ENCODE measurements at regions not wholly inside any gene's neighbourhood (a gene's known extent, or its start where the extent isn't known, plus 50 kb on each side); places are given as distances from the start of the nearest gene placed in this dataset.
"Not testable (repeated sequence)": the region's sequence is repeated elsewhere in the genome, so short reads cannot be mapped to it uniquely, and the experiment has no call there.

DNA sequence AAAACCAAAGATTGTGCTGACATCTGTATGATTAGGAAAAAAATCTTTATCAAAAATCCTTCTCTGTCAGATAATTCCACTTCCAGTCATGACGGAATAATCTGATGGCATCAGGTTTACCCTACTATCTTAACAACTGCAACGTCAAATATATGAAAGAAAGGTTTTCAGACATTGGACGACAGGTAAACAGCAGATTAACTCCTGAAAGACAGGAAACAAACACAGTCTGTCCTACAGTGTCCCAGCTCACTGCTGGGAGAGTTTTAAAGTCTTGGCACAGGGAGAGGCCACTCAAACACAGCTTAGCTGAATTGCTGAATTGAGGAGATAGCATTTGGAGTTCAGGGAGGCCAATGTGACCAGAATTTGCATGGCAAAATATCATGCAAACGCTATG lies 186.3 kb upstream of the KCTD7 start:
- Histone ChIP-seq H3K27ac (ENCODE audit: low read depth in 2 of 2, low read length in 2 of 2) (no peak overlapping the region), H3K9ac (ENCODE audit: low read length in 3 of 3) (no peak overlapping the region), H3K4me3 (ENCODE audit: low read length in 3 of 3) (no peak overlapping the region), H3K4me1 (ENCODE audit: control insufficient read depth in 2 of 3, insufficient read depth in 2 of 3, low read depth in 1 of 3, low read length in 3 of 3) (no peaks in the 10 kb centered on the region), H3K36me3 (ENCODE audit: control insufficient read depth in 2 of 3, insufficient read depth in 3 of 3, low read length in 3 of 3) (no peaks in the 10 kb centered on the region), H3K9me3 (ENCODE audit: control insufficient read depth in 2 of 3, insufficient read depth in 1 of 3, low read length in 3 of 3) (no peaks in the 10 kb centered on the region), H3K27me3 (ENCODE audit: control insufficient read depth, insufficient read depth, low read length) (no peaks in the 10 kb centered on the region)
- DNase-seq: no peak
- no peak for FAIRE-seq
- intact Hi-C loops (cut with DNase I): no loop called here
- TF ChIP-seq, protein P1, sequence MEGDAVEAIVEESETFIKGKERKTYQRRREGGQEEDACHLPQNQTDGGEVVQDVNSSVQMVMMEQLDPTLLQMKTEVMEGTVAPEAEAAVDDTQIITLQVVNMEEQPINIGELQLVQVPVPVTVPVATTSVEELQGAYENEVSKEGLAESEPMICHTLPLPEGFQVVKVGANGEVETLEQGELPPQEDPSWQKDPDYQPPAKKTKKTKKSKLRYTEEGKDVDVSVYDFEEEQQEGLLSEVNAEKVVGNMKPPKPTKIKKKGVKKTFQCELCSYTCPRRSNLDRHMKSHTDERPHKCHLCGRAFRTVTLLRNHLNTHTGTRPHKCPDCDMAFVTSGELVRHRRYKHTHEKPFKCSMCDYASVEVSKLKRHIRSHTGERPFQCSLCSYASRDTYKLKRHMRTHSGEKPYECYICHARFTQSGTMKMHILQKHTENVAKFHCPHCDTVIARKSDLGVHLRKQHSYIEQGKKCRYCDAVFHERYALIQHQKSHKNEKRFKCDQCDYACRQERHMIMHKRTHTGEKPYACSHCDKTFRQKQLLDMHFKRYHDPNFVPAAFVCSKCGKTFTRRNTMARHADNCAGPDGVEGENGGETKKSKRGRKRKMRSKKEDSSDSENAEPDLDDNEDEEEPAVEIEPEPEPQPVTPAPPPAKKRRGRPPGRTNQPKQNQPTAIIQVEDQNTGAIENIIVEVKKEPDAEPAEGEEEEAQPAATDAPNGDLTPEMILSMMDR (IDR thresholded peaks at IDR 0.05; ENCODE audit: borderline replicate concordance, extremely low read depth, insufficient read depth): no peak

DNA sequence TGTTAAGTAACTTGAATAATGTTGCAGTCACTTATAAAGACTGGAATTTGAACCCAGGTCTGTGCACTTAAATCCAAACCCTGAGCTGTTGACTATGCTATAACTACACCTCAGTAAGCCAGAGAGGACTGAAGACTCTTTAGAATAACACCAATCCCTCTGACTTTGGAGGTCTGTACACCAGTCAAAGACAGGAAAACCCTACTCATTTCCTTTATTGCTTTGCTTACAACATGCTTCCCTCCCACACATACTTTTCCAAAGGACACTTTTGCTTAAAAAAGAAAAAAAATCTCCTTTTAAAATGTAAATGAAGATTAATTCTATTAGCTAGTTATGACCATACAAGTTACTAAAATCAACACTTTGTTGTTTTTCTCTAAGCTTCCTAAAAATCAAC lies 184.7 kb upstream of the KCTD7 start:
- peak in 2 of 5 donors; percentile 12 to 23 for DNase-seq
- FAIRE-seq: no peak
- Histone ChIP-seq H3K27me3 (ENCODE audit: control insufficient read depth, insufficient read depth, low read length) (no peaks in the 10 kb centered on the region), H3K27ac (ENCODE audit: low read depth in 2 of 2, low read length in 2 of 2) (no peak overlapping the region), H3K9ac (ENCODE audit: low read length in 3 of 3) (no peak overlapping the region), H3K4me1 (ENCODE audit: control insufficient read depth in 2 of 3, insufficient read depth in 2 of 3, low read depth in 1 of 3, low read length in 3 of 3) (no peaks in the 10 kb centered on the region), H3K9me3 (ENCODE audit: control insufficient read depth in 2 of 3, insufficient read depth in 1 of 3, low read length in 3 of 3) (no peaks in the 10 kb centered on the region), H3K36me3 (ENCODE audit: control insufficient read depth in 2 of 3, insufficient read depth in 3 of 3, low read length in 3 of 3) (no peaks in the 10 kb centered on the region), H3K4me3 (ENCODE audit: low read length in 3 of 3) (no peak overlapping the region)
- intact Hi-C loops (cut with DNase I): no loop called here
- TF ChIP-seq, protein P1 (IDR thresholded peaks at IDR 0.05; ENCODE audit: borderline replicate concordance, extremely low read depth, insufficient read depth): no peak

DNA sequence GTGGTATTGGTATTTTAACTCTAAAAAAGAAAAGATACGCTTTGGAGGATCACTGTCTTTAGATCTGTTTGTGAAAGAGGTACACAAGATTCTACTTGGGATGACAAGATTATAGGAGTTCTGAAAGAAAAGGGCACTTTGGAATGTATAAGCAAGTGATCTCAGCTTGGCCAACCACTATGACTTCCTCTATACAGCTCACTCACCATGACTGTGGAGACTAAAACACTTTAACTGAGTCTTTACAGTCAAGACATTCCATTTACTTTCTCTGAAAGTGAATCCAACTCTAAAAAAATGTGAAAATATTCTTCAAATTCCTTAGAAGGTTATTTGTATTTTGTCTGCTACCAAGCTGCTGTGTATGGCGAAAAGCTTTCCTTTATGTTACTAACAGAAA lies 181.7 kb upstream of the KCTD7 start:
- H3K36me3 ChIP-seq (ENCODE audit: control insufficient read depth in 2 of 3, insufficient read depth in 3 of 3, low read length in 3 of 3); FAIRE-seq; DNase-seq: not testable (repeated sequence)

DNA sequence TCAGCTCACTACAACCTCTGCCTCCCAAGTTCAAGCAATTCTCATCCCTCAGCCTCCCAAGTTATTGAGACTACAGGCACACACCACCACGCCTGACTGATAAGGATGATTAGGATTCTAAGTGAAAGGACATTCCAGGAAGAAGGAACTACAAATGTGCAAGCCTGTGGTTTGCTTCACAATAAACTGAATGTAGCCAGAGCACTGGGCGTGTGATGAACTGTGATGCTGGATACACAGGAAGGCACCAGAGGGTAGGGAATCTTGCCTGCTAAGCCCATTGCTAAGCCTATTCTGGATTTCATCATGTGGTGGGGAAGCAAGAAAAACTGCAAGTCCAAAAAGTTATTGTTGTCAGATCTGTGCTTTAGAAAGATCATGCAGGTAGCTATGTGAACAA lies 177.9 kb upstream of the KCTD7 start:
- H3K9me3 ChIP-seq (ENCODE audit: control insufficient read depth in 2 of 3, insufficient read depth in 1 of 3, low read length in 3 of 3); intact Hi-C loops (cut with DNase I); H3K4me1 ChIP-seq (ENCODE audit: control insufficient read depth in 2 of 3, insufficient read depth in 2 of 3, low read depth in 1 of 3, low read length in 3 of 3); H3K27me3 ChIP-seq (ENCODE audit: control insufficient read depth, insufficient read depth, low read length); H3K36me3 ChIP-seq (ENCODE audit: control insufficient read depth in 2 of 3, insufficient read depth in 3 of 3, low read length in 3 of 3); H3K27ac ChIP-seq (ENCODE audit: low read depth in 2 of 2, low read length in 2 of 2); H3K9ac ChIP-seq (ENCODE audit: low read length in 3 of 3); DNase-seq; H3K4me3 ChIP-seq (ENCODE audit: low read length in 3 of 3); FAIRE-seq: not testable (repeated sequence)

More for the DNA sequence above, 181.7 kb upstream of the KCTD7 start:
- H3K9ac ChIP-seq (ENCODE audit: low read length in 3 of 3); intact Hi-C loops (cut with DNase I); H3K27me3 ChIP-seq (ENCODE audit: control insufficient read depth, insufficient read depth, low read length); H3K27ac ChIP-seq (ENCODE audit: low read depth in 2 of 2, low read length in 2 of 2); H3K4me1 ChIP-seq (ENCODE audit: control insufficient read depth in 2 of 3, insufficient read depth in 2 of 3, low read depth in 1 of 3, low read length in 3 of 3); H3K9me3 ChIP-seq (ENCODE audit: control insufficient read depth in 2 of 3, insufficient read depth in 1 of 3, low read length in 3 of 3); H3K4me3 ChIP-seq (ENCODE audit: low read length in 3 of 3): not testable (repeated sequence)

DNA sequence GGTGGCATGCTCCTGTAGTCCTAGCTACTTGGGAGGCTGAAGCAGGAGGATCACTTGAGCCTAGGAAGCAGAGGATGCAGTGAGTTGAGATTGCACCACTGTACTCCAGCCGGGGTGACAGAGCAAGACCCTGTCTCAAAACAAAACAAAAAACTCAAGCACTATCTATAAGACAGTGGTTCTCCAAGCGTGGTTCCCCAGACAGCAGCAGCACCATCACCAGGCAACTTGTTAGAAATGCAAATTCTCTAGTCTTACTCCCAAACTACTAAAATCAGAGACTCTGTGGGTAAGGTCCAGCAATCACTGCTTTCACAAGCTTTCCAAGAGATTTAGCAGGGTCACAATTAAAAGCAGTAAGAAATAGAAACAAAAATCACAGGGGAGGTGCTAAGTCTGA lies 177.0 kb upstream of the KCTD7 start:
- H3K4me3 ChIP-seq (ENCODE audit: low read length in 3 of 3); H3K27ac ChIP-seq (ENCODE audit: low read depth in 2 of 2, low read length in 2 of 2); H3K27me3 ChIP-seq (ENCODE audit: control insufficient read depth, insufficient read depth, low read length); H3K4me1 ChIP-seq (ENCODE audit: control insufficient read depth in 2 of 3, insufficient read depth in 2 of 3, low read depth in 1 of 3, low read length in 3 of 3); H3K36me3 ChIP-seq (ENCODE audit: control insufficient read depth in 2 of 3, insufficient read depth in 3 of 3, low read length in 3 of 3); H3K9me3 ChIP-seq (ENCODE audit: control insufficient read depth in 2 of 3, insufficient read depth in 1 of 3, low read length in 3 of 3); intact Hi-C loops (cut with DNase I); H3K9ac ChIP-seq (ENCODE audit: low read length in 3 of 3); DNase-seq; FAIRE-seq: not testable (repeated sequence)

All from kidney (tissue), 13 donors.